ENCODE measurements at regions not wholly inside any gene's neighbourhood (a gene's known extent, or its start where the extent isn't known, plus 50 kb on each side); places are given as distances from the start of the nearest gene placed in this dataset.
"Not testable (repeated sequence)": the region's sequence is repeated elsewhere in the genome, so short reads cannot be mapped to it uniquely, and the experiment has no call there.

GRCh38 chr16:16618963-16619465, 240.1 kb downstream of the NPIPA7 start:
- H3K27ac ChIP-seq; H3K9ac ChIP-seq; H3K4me1 ChIP-seq (ENCODE audit: insufficient read depth); H2AFZ ChIP-seq; H3K9me2 ChIP-seq (ENCODE audit: insufficient read depth); DNase-seq; H4K20me1 ChIP-seq (ENCODE audit: insufficient read depth); H3K4me2 ChIP-seq (ENCODE audit: unreplicated experiment); H3F3A ChIP-seq (ENCODE audit: insufficient read depth); H3K27me3 ChIP-seq (replicated peaks; ENCODE audit: insufficient read depth); H3K4me3 ChIP-seq; H3K9me3 ChIP-seq (ENCODE audit: low read depth); H3K79me2 ChIP-seq (ENCODE audit: insufficient read depth); H3K36me3 ChIP-seq (ENCODE audit: low read depth); in situ Hi-C loops (cut with MboI): not testable (repeated sequence)
- WGBS, 2 experiments (ENCODE audit: low coverage in 1 of 2, low lambda C conversion rate in 2 of 2, missing lambda C conversion rate in 2 of 2): 64% methylated on average over 18 of the region's 33 CpGs; no CpG with 5 or more reads in 1 of the 2 experiments

DNA sequence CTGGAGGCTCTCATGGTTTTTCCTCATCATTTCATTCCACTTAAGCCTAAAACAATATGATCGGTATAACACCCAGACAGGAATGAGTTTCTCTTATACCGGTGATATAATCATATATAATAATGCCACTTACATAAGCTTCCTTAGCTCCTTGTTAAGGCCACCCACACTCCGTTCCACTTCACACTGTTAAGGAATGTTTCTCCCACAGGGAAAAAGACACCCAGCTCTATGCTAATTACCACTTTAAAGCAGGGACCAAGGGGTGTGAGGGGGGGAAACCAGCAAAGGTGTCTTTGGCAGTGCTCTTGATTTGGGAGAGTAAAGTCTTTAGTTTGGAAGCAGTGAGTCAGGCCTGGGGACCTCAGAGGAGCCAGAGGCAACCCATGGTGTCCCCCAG, 245.4 kb downstream of the NPIPA7 start:
- H4K20me1 ChIP-seq (ENCODE audit: insufficient read depth); H3F3A ChIP-seq (ENCODE audit: insufficient read depth); in situ Hi-C loops (cut with MboI); H3K4me3 ChIP-seq; H3K27ac ChIP-seq; H3K9ac ChIP-seq; H3K4me2 ChIP-seq (ENCODE audit: unreplicated experiment); H3K4me1 ChIP-seq (ENCODE audit: insufficient read depth); H2AFZ ChIP-seq; H3K9me2 ChIP-seq (ENCODE audit: insufficient read depth); DNase-seq; H3K79me2 ChIP-seq (ENCODE audit: insufficient read depth); H3K27me3 ChIP-seq (replicated peaks; ENCODE audit: insufficient read depth); H3K36me3 ChIP-seq (ENCODE audit: low read depth); H3K9me3 ChIP-seq (ENCODE audit: low read depth): not testable (repeated sequence)
- 28 to 40% methylated on average over 2 to 3 of the region's 3 CpGs for WGBS, 2 experiments (ENCODE audit: low coverage in 1 of 2, low lambda C conversion rate in 2 of 2, missing lambda C conversion rate in 2 of 2)

GRCh38 chr16:16625140-16625539, 246.2 kb downstream of the NPIPA7 start:
- H3K9ac ChIP-seq; H3K9me3 ChIP-seq (ENCODE audit: low read depth); H3K9me2 ChIP-seq (ENCODE audit: insufficient read depth); H3K79me2 ChIP-seq (ENCODE audit: insufficient read depth); H3K36me3 ChIP-seq (ENCODE audit: low read depth); DNase-seq; H2AFZ ChIP-seq; in situ Hi-C loops (cut with MboI); H3F3A ChIP-seq (ENCODE audit: insufficient read depth); H3K4me3 ChIP-seq; H4K20me1 ChIP-seq (ENCODE audit: insufficient read depth); H3K4me2 ChIP-seq (ENCODE audit: unreplicated experiment); H3K27me3 ChIP-seq (replicated peaks; ENCODE audit: insufficient read depth); H3K4me1 ChIP-seq (ENCODE audit: insufficient read depth); H3K27ac ChIP-seq: not testable (repeated sequence)
- 18 to 24% methylated on average over 1 of the region's 2 CpGs for WGBS, 2 experiments (ENCODE audit: low coverage in 1 of 2, low lambda C conversion rate in 2 of 2, missing lambda C conversion rate in 2 of 2)

- H3K27me3 ChIP-seq (replicated peaks; ENCODE audit: insufficient read depth); H3K4me3 ChIP-seq; H3F3A ChIP-seq (ENCODE audit: insufficient read depth); H3K27ac ChIP-seq; H4K20me1 ChIP-seq (ENCODE audit: insufficient read depth); H3K9me3 ChIP-seq (ENCODE audit: low read depth); H3K36me3 ChIP-seq (ENCODE audit: low read depth); DNase-seq; H2AFZ ChIP-seq; in situ Hi-C loops (cut with MboI); H3K4me2 ChIP-seq (ENCODE audit: unreplicated experiment); H3K9ac ChIP-seq; H3K4me1 ChIP-seq (ENCODE audit: insufficient read depth); H3K9me2 ChIP-seq (ENCODE audit: insufficient read depth); H3K79me2 ChIP-seq (ENCODE audit: insufficient read depth): not testable (repeated sequence)
- 45 to 68% methylated on average over 3 to 6 of the region's 6 CpGs for WGBS, 2 experiments (ENCODE audit: low coverage in 1 of 2, low lambda C conversion rate in 2 of 2, missing lambda C conversion rate in 2 of 2)
These were observed 248.9 kb downstream of the NPIPA7 start for GRCh38 chr16:16627865-16628264.

DNA sequence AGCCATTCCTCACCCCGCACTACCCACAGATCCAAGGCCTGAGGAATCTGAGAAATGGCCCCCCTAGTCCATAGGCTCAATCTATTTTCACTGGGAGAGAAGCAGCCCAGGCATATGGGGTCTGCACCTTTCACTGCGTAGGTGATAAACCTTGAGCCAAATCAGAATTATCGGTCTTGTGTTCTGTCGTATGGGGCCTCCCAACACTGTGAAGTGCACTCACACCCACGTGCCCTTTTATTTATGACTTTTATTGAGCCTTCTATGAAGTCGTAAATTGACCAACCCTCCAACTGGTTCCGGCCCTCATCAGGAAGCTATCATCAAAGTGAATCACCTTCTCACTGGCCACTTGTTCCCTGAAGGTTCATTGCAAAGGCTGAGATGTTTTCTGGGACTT, 259.3 kb downstream of the NPIPA7 start:
- H3F3A ChIP-seq (ENCODE audit: insufficient read depth); H3K27me3 ChIP-seq (replicated peaks; ENCODE audit: insufficient read depth); H3K36me3 ChIP-seq (ENCODE audit: low read depth); H3K4me1 ChIP-seq (ENCODE audit: insufficient read depth); H4K20me1 ChIP-seq (ENCODE audit: insufficient read depth); H2AFZ ChIP-seq; in situ Hi-C loops (cut with MboI); H3K9me3 ChIP-seq (ENCODE audit: low read depth); H3K27ac ChIP-seq; H3K4me2 ChIP-seq (ENCODE audit: unreplicated experiment); H3K79me2 ChIP-seq (ENCODE audit: insufficient read depth); H3K9me2 ChIP-seq (ENCODE audit: insufficient read depth); H3K4me3 ChIP-seq; H3K9ac ChIP-seq; DNase-seq: not testable (repeated sequence)
- WGBS, 2 experiments (ENCODE audit: low coverage in 1 of 2, low lambda C conversion rate in 2 of 2, missing lambda C conversion rate in 2 of 2): 44% methylated on average over 6 to 7 of the region's 7 CpGs

- in situ Hi-C loops (cut with MboI); H4K20me1 ChIP-seq (ENCODE audit: insufficient read depth); H3K9ac ChIP-seq; H3K79me2 ChIP-seq (ENCODE audit: insufficient read depth); H3K27me3 ChIP-seq (replicated peaks; ENCODE audit: insufficient read depth); H3K4me2 ChIP-seq (ENCODE audit: unreplicated experiment); H3K9me3 ChIP-seq (ENCODE audit: low read depth); H3K4me1 ChIP-seq (ENCODE audit: insufficient read depth); DNase-seq; H3K9me2 ChIP-seq (ENCODE audit: insufficient read depth); H3K27ac ChIP-seq; H2AFZ ChIP-seq; H3F3A ChIP-seq (ENCODE audit: insufficient read depth); H3K4me3 ChIP-seq; H3K36me3 ChIP-seq (ENCODE audit: low read depth): not testable (repeated sequence)
- 14 to 16% methylated on average over 1 to 3 of the region's 3 CpGs for WGBS, 2 experiments (ENCODE audit: low coverage in 1 of 2, low lambda C conversion rate in 2 of 2, missing lambda C conversion rate in 2 of 2)
These were observed 259.8 kb downstream of the NPIPA7 start for GRCh38 chr16:16638714-16639113.

GRCh38 chr16:16643828-16644227, 264.9 kb downstream of the NPIPA7 start:
- H3K4me2 ChIP-seq (ENCODE audit: unreplicated experiment); H3K27me3 ChIP-seq (replicated peaks; ENCODE audit: insufficient read depth); H3K27ac ChIP-seq; H3K9me3 ChIP-seq (ENCODE audit: low read depth); H3K4me3 ChIP-seq; H3F3A ChIP-seq (ENCODE audit: insufficient read depth); in situ Hi-C loops (cut with MboI); H3K79me2 ChIP-seq (ENCODE audit: insufficient read depth); H2AFZ ChIP-seq; H3K9me2 ChIP-seq (ENCODE audit: insufficient read depth); H3K36me3 ChIP-seq (ENCODE audit: low read depth); H4K20me1 ChIP-seq (ENCODE audit: insufficient read depth); DNase-seq; H3K9ac ChIP-seq; H3K4me1 ChIP-seq (ENCODE audit: insufficient read depth): not testable (repeated sequence)
- WGBS, 2 experiments (ENCODE audit: low coverage in 1 of 2, low lambda C conversion rate in 2 of 2, missing lambda C conversion rate in 2 of 2): 21 to 24% methylated on average over 1 of the region's 1 CpG

- H3K4me2 ChIP-seq (ENCODE audit: unreplicated experiment); H3K9ac ChIP-seq; H3K36me3 ChIP-seq (ENCODE audit: low read depth); H3K4me3 ChIP-seq; H3K9me3 ChIP-seq (ENCODE audit: low read depth); H3K27me3 ChIP-seq (replicated peaks; ENCODE audit: insufficient read depth); H3F3A ChIP-seq (ENCODE audit: insufficient read depth); in situ Hi-C loops (cut with MboI); H4K20me1 ChIP-seq (ENCODE audit: insufficient read depth); H3K79me2 ChIP-seq (ENCODE audit: insufficient read depth); H3K9me2 ChIP-seq (ENCODE audit: insufficient read depth); DNase-seq; H2AFZ ChIP-seq; H3K27ac ChIP-seq; H3K4me1 ChIP-seq (ENCODE audit: insufficient read depth): not testable (repeated sequence)
- WGBS, 2 experiments (ENCODE audit: low coverage in 1 of 2, low lambda C conversion rate in 2 of 2, missing lambda C conversion rate in 2 of 2): 68% methylated on average over 1 of the region's 4 CpGs; no CpG with 5 or more reads in 1 of the 2 experiments
These were observed 269.1 kb downstream of the NPIPA7 start for GRCh38 chr16:16648002-16648401.
